Gastrocnemius medialis (tissue), 4 donors: ENCODE measurements at regions not wholly inside any gene's neighbourhood (a gene's known extent, or its start where the extent isn't known, plus 50 kb on each side); places are given as distances from the start of the nearest gene placed in this dataset.

ENCODE experiments used
- POLR2A ChIP-seq, 2 donors: fragments of 450-650 bp; IDR thresholded peaks; one replicate each; pipeline ENCODE4 v1.6.1; 2017; ENCODE audit warnings: antibody characterized with exemption in 2 of 2, mild to moderate bottlenecking in 2 of 2, moderate library complexity in 2 of 2
- TF ChIP-seq, protein P1 (sequence below), 5 experiments: fragments of 450-650 bp in 3 of 5; fragments of 200-600 bp in 2 of 5; sonication (generic) in 2 of 5; IDR thresholded peaks in 4 of 5; conservative IDR thresholded peaks in 1 of 5; 1 replicate in 4 of 5; 2 replicates in 1 of 5; pipeline ENCODE4 v1.5.1; 2016 to 2019; ENCODE audit warnings: antibody characterized with exemption in 5 of 5, mild to moderate bottlenecking in 3 of 5, moderate library complexity in 3 of 5

DNA sequence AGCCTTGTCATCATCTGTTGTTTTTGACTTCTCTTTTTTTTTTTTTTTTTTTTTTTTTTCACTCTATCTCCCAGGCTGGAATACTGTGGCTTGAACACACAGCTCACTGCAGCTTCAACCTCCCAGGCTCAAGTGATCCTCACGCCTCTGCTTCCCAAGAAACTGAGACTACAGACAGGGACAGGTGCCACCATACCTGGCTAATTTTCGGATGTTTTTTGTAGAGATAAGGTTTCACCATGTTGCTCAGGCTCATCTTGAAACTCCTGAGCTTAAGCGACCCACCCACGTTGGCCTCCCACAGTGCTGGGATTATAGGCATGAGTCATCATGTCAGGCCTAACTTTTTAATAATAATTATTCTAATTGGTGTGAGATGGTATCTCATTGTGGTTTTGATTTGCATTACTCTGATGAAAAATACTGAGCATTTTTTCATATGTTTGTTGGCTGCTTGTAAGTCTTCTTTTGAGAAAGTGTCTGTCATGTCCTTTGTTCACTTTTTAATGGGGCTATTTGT, 51.3 kb upstream of the OR9G4 start:
- TF ChIP-seq POLR2A (IDR thresholded peaks at IDR 0.05), result no peak
- TF ChIP-seq, protein P1, sequence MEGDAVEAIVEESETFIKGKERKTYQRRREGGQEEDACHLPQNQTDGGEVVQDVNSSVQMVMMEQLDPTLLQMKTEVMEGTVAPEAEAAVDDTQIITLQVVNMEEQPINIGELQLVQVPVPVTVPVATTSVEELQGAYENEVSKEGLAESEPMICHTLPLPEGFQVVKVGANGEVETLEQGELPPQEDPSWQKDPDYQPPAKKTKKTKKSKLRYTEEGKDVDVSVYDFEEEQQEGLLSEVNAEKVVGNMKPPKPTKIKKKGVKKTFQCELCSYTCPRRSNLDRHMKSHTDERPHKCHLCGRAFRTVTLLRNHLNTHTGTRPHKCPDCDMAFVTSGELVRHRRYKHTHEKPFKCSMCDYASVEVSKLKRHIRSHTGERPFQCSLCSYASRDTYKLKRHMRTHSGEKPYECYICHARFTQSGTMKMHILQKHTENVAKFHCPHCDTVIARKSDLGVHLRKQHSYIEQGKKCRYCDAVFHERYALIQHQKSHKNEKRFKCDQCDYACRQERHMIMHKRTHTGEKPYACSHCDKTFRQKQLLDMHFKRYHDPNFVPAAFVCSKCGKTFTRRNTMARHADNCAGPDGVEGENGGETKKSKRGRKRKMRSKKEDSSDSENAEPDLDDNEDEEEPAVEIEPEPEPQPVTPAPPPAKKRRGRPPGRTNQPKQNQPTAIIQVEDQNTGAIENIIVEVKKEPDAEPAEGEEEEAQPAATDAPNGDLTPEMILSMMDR (IDR thresholded peaks at IDR 0.05 in 4 of 5, conservative IDR thresholded peaks at IDR 0.05 in 1 of 5), result no peak
